DOHH2 (cell line): ENCODE measurements at regions not wholly inside any gene's neighbourhood (a gene's known extent, or its start where the extent isn't known, plus 50 kb on each side); places are given as distances from the start of the nearest gene placed in this dataset.
"Not testable (repeated sequence)": the region's sequence is repeated elsewhere in the genome, so short reads cannot be mapped to it uniquely, and the experiment has no call there.

ENCODE experiments used
- EZH2phosphoT487 ChIP-seq: fragments of 200-600 bp; sonication (generic); IDR thresholded peaks from 2 replicates; pipeline ENCODE4 v1.6.1; 2017; ENCODE audit warnings: borderline replicate concordance, mild to moderate bottlenecking, antibody characterized with exemption, low read length, moderate library complexity, mixed read lengths
- TF ChIP-seq, protein P1 (sequence below): fragments of 200-600 bp; sonication (generic); IDR thresholded peaks from one replicate; pipeline ENCODE4 v1.5.1; 2014; ENCODE audit warnings: antibody characterized with exemption, mild to moderate bottlenecking, low read depth, low read length; ENCODE audit not compliant: poor library complexity, severe bottlenecking

DNA sequence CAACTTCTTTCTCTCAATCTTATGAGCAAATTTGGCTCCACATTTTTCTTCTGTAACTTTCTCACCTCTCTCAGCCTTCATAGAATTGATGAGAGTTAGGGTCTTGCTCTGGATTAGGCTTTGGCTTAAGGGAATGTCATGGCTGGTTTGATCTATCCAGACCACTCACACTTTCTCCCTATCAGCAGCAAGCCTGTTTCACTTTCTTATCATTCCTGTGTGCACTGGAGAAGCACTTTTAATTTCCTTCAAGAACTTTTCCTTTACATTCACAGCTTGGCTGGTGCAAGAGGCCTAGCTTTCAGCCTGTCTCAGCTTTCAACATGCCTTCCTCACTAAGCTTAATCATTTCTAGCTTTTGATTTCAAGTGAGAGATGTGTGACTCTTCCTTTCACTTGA is 134.5 kb upstream of the FZD8 start:
- TF ChIP-seq, protein P1, sequence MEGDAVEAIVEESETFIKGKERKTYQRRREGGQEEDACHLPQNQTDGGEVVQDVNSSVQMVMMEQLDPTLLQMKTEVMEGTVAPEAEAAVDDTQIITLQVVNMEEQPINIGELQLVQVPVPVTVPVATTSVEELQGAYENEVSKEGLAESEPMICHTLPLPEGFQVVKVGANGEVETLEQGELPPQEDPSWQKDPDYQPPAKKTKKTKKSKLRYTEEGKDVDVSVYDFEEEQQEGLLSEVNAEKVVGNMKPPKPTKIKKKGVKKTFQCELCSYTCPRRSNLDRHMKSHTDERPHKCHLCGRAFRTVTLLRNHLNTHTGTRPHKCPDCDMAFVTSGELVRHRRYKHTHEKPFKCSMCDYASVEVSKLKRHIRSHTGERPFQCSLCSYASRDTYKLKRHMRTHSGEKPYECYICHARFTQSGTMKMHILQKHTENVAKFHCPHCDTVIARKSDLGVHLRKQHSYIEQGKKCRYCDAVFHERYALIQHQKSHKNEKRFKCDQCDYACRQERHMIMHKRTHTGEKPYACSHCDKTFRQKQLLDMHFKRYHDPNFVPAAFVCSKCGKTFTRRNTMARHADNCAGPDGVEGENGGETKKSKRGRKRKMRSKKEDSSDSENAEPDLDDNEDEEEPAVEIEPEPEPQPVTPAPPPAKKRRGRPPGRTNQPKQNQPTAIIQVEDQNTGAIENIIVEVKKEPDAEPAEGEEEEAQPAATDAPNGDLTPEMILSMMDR = not testable (repeated sequence)
- not testable (repeated sequence) for TF ChIP-seq EZH2phosphoT487
